ENCODE measurements at regions not wholly inside any gene's neighbourhood (a gene's known extent, or its start where the extent isn't known, plus 50 kb on each side); places are given as distances from the start of the nearest gene placed in this dataset.

- WGBS, 2 experiments (ENCODE audit: insufficient coverage in 2 of 2): 83 to 100% methylated on average over 2 to 4 of the region's 4 CpGs
- Histone ChIP-seq H3K27ac (ENCODE audit: low read depth, low read length, severe bottlenecking) (no peak overlapping the region), H3K9me3 (ENCODE audit: control insufficient read depth, low read length) (no peaks in the 10 kb centered on the region)
Observed at GRCh38 chr13:88176231-88176630, 505.1 kb downstream of the SLITRK5 start.

DNA sequence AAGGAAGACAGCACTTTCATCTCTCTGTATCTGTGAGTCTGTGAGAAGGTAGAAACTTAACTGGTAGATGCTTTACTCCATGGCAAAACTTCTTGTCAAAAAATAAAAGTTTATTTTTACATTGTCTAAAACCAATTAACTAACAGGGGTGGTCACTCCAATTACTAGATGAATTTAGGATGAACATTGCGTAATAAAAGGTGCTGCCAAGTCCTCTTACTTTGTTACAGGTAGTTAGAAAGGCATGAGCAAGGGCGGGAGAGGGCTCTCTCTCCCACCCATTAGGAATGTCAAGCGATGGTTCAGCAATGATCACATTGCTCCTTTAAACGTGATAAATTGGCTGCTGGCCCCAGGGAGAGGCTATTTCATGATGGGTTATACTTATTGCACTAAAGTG lies 512.3 kb downstream of the SLITRK5 start:
- Histone ChIP-seq H3K4me1 (ENCODE audit: control insufficient read depth, insufficient read depth, low read length, poor library complexity, severe bottlenecking) (no peaks in the 10 kb centered on the region), H3K9me3 (ENCODE audit: control insufficient read depth, low read length) (no peaks in the 10 kb centered on the region), H3K4me3 (ENCODE audit: extremely low read depth, insufficient read depth, low read length, poor library complexity, severe bottlenecking) (no peak overlapping the region), H3K36me3 (ENCODE audit: control insufficient read depth, insufficient read depth, low read length) (no peaks in the 10 kb centered on the region), H3K27ac (ENCODE audit: low read depth, low read length, severe bottlenecking) (no peak overlapping the region)
- WGBS, 2 experiments (ENCODE audit: insufficient coverage in 2 of 2): 67 to 95% methylated on average over 1 to 3 of the region's 4 CpGs

More at GRCh38 chr13:88176231-88176630, 505.1 kb downstream of the SLITRK5 start:
- Histone ChIP-seq H3K4me3 (ENCODE audit: extremely low read depth, insufficient read depth, low read length, poor library complexity, severe bottlenecking) (no peak overlapping the region), H3K4me1 (ENCODE audit: control insufficient read depth, insufficient read depth, low read length, poor library complexity, severe bottlenecking) (no peaks in the 10 kb centered on the region), H3K36me3 (ENCODE audit: control insufficient read depth, insufficient read depth, low read length) (no peaks in the 10 kb centered on the region)

DNA sequence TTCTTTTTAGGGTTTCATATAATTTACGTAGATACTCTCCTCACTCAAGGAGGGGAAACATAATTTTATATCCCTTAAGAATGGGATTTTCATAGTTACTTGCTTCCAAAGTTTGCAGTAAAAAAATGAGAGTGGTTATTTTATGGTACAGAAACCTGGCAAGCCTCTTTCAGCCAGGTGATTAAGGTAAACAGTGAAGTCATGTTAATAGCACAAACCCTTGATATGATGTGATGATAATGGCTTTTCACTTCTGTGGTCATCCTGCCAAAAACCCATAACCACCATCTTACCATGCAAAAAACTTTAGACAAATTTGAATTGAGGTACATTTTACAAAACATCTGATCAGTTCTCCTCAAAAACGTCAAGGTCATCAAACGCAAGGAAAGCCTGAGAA lies 517.8 kb downstream of the SLITRK5 start:
- H3K4me3 ChIP-seq (ENCODE audit: extremely low read depth, insufficient read depth, low read length, poor library complexity, severe bottlenecking): no peak overlapping the region
- H3K36me3 ChIP-seq (ENCODE audit: control insufficient read depth, insufficient read depth, low read length): no peaks in the 10 kb centered on the region
- H3K9me3 ChIP-seq (ENCODE audit: control insufficient read depth, low read length): no peaks in the 10 kb centered on the region
- no peak overlapping the region for H3K27ac ChIP-seq (ENCODE audit: low read depth, low read length, severe bottlenecking)
- WGBS, 2 experiments (ENCODE audit: insufficient coverage in 2 of 2): no CpG with 5 or more reads among the region's 3 CpGs
- no peaks in the 10 kb centered on the region for H3K4me1 ChIP-seq (ENCODE audit: control insufficient read depth, insufficient read depth, low read length, poor library complexity, severe bottlenecking)

DNA sequence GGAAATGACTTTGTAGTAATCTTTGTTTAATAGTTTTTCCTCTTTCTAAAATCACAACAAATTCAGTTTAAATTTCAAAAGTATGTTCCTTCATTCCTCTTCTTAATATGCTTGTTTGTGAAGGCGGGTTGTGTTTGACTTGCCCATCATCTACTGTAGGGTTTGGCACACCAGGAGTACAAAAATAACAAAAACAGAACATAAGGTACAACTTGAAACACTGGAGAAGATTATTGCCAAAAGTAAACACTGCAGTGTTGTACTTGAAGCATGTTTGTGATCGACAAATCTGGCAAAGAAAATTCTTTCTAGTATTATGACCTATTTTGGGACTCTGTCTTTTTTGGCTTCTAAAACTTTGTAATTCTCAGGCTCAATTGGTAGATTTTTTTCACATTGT lies 518.6 kb downstream of the SLITRK5 start:
- Histone ChIP-seq H3K4me1 (ENCODE audit: control insufficient read depth, insufficient read depth, low read length, poor library complexity, severe bottlenecking) (no peaks in the 10 kb centered on the region), H3K36me3 (ENCODE audit: control insufficient read depth, insufficient read depth, low read length) (no peaks in the 10 kb centered on the region), H3K27ac (ENCODE audit: low read depth, low read length, severe bottlenecking) (no peak overlapping the region), H3K9me3 (ENCODE audit: control insufficient read depth, low read length) (no peaks in the 10 kb centered on the region), H3K4me3 (ENCODE audit: extremely low read depth, insufficient read depth, low read length, poor library complexity, severe bottlenecking) (no peak overlapping the region)
- WGBS, 2 experiments (ENCODE audit: insufficient coverage in 2 of 2): no CpG with 5 or more reads among the region's 2 CpGs

DNA sequence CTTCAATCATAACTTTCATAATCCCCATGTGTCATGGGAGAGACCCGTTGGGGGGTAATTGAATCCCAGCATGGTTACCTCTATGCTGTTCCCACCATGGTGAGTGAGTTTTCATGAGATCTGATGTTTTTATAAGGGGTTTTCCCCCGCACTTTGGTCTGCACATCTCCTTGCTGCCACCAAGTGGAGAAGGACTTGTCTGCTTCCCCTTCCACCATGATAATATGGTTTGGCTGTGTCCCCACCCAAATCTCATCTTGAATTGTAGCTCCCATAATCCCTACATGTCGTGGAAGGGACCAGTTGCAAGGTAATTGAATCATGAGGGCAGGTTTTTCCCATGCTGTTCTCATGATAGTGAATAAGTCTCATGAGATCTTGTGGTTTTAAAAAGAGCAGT lies 524.9 kb downstream of the SLITRK5 start:
- no CpG with 5 or more reads among the region's 3 CpGs for WGBS, 2 experiments (ENCODE audit: insufficient coverage in 2 of 2)
- no peaks in the 10 kb centered on the region for H3K4me1 ChIP-seq (ENCODE audit: control insufficient read depth, insufficient read depth, low read length, poor library complexity, severe bottlenecking)
- H3K4me3 ChIP-seq (ENCODE audit: extremely low read depth, insufficient read depth, low read length, poor library complexity, severe bottlenecking): no peak overlapping the region
- no peaks in the 10 kb centered on the region for H3K36me3 ChIP-seq (ENCODE audit: control insufficient read depth, insufficient read depth, low read length)
- no peak overlapping the region for H3K27ac ChIP-seq (ENCODE audit: low read depth, low read length, severe bottlenecking)
- no peaks in the 10 kb centered on the region for H3K9me3 ChIP-seq (ENCODE audit: control insufficient read depth, low read length)

- WGBS, 2 experiments (ENCODE audit: insufficient coverage in 2 of 2): 93 to 100% methylated on average over 1 to 2 of the region's 6 CpGs
- Histone ChIP-seq H3K4me3 (ENCODE audit: extremely low read depth, insufficient read depth, low read length, poor library complexity, severe bottlenecking) (no peak overlapping the region), H3K4me1 (ENCODE audit: control insufficient read depth, insufficient read depth, low read length, poor library complexity, severe bottlenecking) (no peaks in the 10 kb centered on the region), H3K9me3 (ENCODE audit: control insufficient read depth, low read length) (no peaks in the 10 kb centered on the region), H3K36me3 (ENCODE audit: control insufficient read depth, insufficient read depth, low read length) (no peaks in the 10 kb centered on the region), H3K27ac (ENCODE audit: low read depth, low read length, severe bottlenecking) (no peak overlapping the region)
Observed at GRCh38 chr13:88217372-88217771, 546.2 kb downstream of the SLITRK5 start.

- Histone ChIP-seq H3K27ac (ENCODE audit: low read depth, low read length, severe bottlenecking) (no peak overlapping the region), H3K4me3 (ENCODE audit: extremely low read depth, insufficient read depth, low read length, poor library complexity, severe bottlenecking) (no peak overlapping the region), H3K36me3 (ENCODE audit: control insufficient read depth, insufficient read depth, low read length) (no peaks in the 10 kb centered on the region), H3K9me3 (ENCODE audit: control insufficient read depth, low read length) (no peaks in the 10 kb centered on the region), H3K4me1 (ENCODE audit: control insufficient read depth, insufficient read depth, low read length, poor library complexity, severe bottlenecking) (no peaks in the 10 kb centered on the region)
- WGBS, 2 experiments (ENCODE audit: insufficient coverage in 2 of 2): no CpG with 5 or more reads among the region's 2 CpGs
Observed at GRCh38 chr13:88217883-88218282, 546.7 kb downstream of the SLITRK5 start.

DNA sequence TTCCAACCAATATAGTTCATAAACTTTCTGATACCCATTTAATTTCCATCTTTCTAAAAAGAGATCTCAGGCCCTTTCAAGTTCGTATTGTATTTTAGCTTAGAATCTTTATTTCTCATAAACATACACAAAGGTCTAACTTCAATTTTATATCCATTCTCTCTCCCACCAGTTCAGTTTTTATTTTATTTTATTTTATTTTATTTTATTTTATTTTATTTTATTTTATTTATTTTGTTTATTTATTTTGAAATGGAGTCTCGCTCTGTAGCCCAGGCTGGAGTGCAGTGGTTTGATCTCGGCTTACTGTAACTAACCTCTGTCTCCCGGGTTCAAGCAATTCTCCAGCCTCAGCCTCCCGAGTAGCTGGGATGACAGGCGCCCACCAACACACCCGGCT lies 552.8 kb downstream of the SLITRK5 start:
- no peaks in the 10 kb centered on the region for H3K36me3 ChIP-seq (ENCODE audit: control insufficient read depth, insufficient read depth, low read length)
- WGBS, 2 experiments (ENCODE audit: insufficient coverage in 2 of 2): 100% methylated on average over 3 to 4 of the region's 7 CpGs
- H3K4me1 ChIP-seq (ENCODE audit: control insufficient read depth, insufficient read depth, low read length, poor library complexity, severe bottlenecking): no peaks in the 10 kb centered on the region
- no peak overlapping the region for H3K4me3 ChIP-seq (ENCODE audit: extremely low read depth, insufficient read depth, low read length, poor library complexity, severe bottlenecking)
- no peaks in the 10 kb centered on the region for H3K9me3 ChIP-seq (ENCODE audit: control insufficient read depth, low read length)
- H3K27ac ChIP-seq (ENCODE audit: low read depth, low read length, severe bottlenecking): no peak overlapping the region

GRCh38 chr13:88235441-88235840 lies 564.3 kb downstream of the SLITRK5 start:
- no peak overlapping the region for H3K27ac ChIP-seq (ENCODE audit: low read depth, low read length, severe bottlenecking)
- H3K9me3 ChIP-seq (ENCODE audit: control insufficient read depth, low read length): no peaks in the 10 kb centered on the region
- no peak overlapping the region for H3K4me3 ChIP-seq (ENCODE audit: extremely low read depth, insufficient read depth, low read length, poor library complexity, severe bottlenecking)
- no CpG with 5 or more reads among the region's 2 CpGs for WGBS, 2 experiments (ENCODE audit: insufficient coverage in 2 of 2)
- H3K4me1 ChIP-seq (ENCODE audit: control insufficient read depth, insufficient read depth, low read length, poor library complexity, severe bottlenecking): no peaks in the 10 kb centered on the region
- no peaks in the 10 kb centered on the region for H3K36me3 ChIP-seq (ENCODE audit: control insufficient read depth, insufficient read depth, low read length)

GRCh38 chr13:88246239-88246638 lies 575.1 kb downstream of the SLITRK5 start:
- Histone ChIP-seq H3K4me3 (ENCODE audit: extremely low read depth, insufficient read depth, low read length, poor library complexity, severe bottlenecking) (no peak overlapping the region), H3K9me3 (ENCODE audit: control insufficient read depth, low read length) (no peaks in the 10 kb centered on the region), H3K4me1 (ENCODE audit: control insufficient read depth, insufficient read depth, low read length, poor library complexity, severe bottlenecking) (no peaks in the 10 kb centered on the region), H3K27ac (ENCODE audit: low read depth, low read length, severe bottlenecking) (no peak overlapping the region), H3K36me3 (ENCODE audit: control insufficient read depth, insufficient read depth, low read length) (no peaks in the 10 kb centered on the region)

GRCh38 chr13:88248393-88248792 lies 577.2 kb downstream of the SLITRK5 start:
- Histone ChIP-seq H3K9me3 (ENCODE audit: control insufficient read depth, low read length) (no peaks in the 10 kb centered on the region), H3K4me1 (ENCODE audit: control insufficient read depth, insufficient read depth, low read length, poor library complexity, severe bottlenecking) (no peaks in the 10 kb centered on the region), H3K27ac (ENCODE audit: low read depth, low read length, severe bottlenecking) (no peak overlapping the region), H3K36me3 (ENCODE audit: control insufficient read depth, insufficient read depth, low read length) (no peaks in the 10 kb centered on the region), H3K4me3 (ENCODE audit: extremely low read depth, insufficient read depth, low read length, poor library complexity, severe bottlenecking) (no peak overlapping the region)
- WGBS, 2 experiments (ENCODE audit: insufficient coverage in 2 of 2): no CpG with 5 or more reads among the region's 4 CpGs

GRCh38 chr13:88257706-88258105 lies 586.5 kb downstream of the SLITRK5 start:
- no peaks in the 10 kb centered on the region for H3K4me1 ChIP-seq (ENCODE audit: control insufficient read depth, insufficient read depth, low read length, poor library complexity, severe bottlenecking)
- 100% methylated on average over 1 of the region's 3 CpGs for WGBS, 2 experiments (ENCODE audit: insufficient coverage in 2 of 2)
- no peak overlapping the region for H3K4me3 ChIP-seq (ENCODE audit: extremely low read depth, insufficient read depth, low read length, poor library complexity, severe bottlenecking)
- H3K36me3 ChIP-seq (ENCODE audit: control insufficient read depth, insufficient read depth, low read length): no peaks in the 10 kb centered on the region
- H3K27ac ChIP-seq (ENCODE audit: low read depth, low read length, severe bottlenecking): no peak overlapping the region
- no peaks in the 10 kb centered on the region for H3K9me3 ChIP-seq (ENCODE audit: control insufficient read depth, low read length)

Measured in mesodermal cell (in vitro differentiated cells).